ENCODE measurements at regions not wholly inside any gene's neighbourhood (a gene's known extent, or its start where the extent isn't known, plus 50 kb on each side); places are given as distances from the start of the nearest gene placed in this dataset.
A peak's percentile ranks its signal among the peaks of the same experiment; 100 is the strongest.
"Not testable (repeated sequence)": the region's sequence is repeated elsewhere in the genome, so short reads cannot be mapped to it uniquely, and the experiment has no call there.

- not testable (repeated sequence) for DNase-seq (ENCODE audit: low read depth)
Measured at GRCh38 chr1:82354546-82354945, 553.8 kb downstream of the ADGRL2 start.

- no peak for DNase-seq (ENCODE audit: low read depth)
Measured at GRCh38 chr1:82348487-82348886, 547.8 kb downstream of the ADGRL2 start.

- no peak for DNase-seq (ENCODE audit: low read depth)
Measured at GRCh38 chr1:82346141-82346540, 545.4 kb downstream of the ADGRL2 start.

GRCh38 chr1:82343381-82343780 is 542.6 kb downstream of the ADGRL2 start:
- no peak for DNase-seq (ENCODE audit: low read depth)

GRCh38 chr1:82337635-82338034 is 536.9 kb downstream of the ADGRL2 start:
- no peak for DNase-seq (ENCODE audit: low read depth)

DNA sequence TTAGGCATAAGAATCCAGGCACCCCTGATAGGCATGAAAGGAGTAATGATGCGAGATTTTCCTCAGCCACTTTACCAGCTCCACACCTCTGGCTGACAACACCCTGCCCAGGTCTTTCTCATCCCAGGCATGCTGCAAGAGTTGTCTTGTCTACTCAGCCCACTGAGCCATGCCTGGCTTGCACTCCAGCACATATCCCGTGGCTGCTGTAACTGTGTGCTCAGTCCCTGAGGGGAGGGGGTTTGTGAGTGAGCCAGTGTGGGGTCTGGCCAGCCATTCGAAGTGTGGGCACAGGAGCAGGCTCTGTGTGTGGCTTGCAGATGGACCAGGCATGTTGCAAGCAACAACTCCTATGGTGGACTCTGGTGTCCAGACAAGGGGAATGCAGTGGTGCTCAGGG is 529.6 kb downstream of the ADGRL2 start:
- DNase-seq (ENCODE audit: low read depth): no peak

GRCh38 chr1:82329226-82329625 is 528.5 kb downstream of the ADGRL2 start:
- DNase-seq (ENCODE audit: low read depth): no peak

DNA sequence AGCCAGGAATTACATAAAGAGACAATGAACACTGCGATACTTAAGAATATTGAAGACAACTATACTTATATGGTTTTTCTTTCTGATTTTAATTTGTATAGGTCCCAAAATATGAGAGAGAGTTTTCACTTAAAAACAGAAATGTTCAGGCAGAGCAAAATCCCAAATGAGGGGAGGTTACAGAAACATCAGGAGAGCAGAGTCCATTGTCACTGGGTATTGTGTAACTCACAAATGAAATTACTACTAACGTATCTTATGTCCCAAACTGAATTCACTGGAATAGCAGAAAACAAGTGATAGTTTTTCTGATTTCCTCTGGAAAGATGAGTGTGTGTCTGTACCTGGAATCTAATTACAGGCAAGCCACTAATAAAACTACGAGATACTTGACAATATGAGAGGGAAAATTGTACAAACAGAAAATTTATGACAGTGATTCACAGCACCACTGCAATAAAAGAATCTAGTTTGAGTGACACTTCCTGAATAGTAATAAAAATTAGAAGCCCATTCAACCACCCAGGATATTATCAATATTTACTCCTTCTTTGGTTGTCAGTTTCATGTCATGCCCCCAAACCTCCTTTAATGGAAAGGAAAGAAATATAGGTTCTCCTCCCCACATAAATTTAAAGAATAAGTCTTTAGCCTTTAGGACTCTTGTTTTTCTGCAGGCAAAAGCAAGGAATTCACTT is 522.6 kb downstream of the ADGRL2 start:
- DNase-seq (ENCODE audit: low read depth): no peak

DNA sequence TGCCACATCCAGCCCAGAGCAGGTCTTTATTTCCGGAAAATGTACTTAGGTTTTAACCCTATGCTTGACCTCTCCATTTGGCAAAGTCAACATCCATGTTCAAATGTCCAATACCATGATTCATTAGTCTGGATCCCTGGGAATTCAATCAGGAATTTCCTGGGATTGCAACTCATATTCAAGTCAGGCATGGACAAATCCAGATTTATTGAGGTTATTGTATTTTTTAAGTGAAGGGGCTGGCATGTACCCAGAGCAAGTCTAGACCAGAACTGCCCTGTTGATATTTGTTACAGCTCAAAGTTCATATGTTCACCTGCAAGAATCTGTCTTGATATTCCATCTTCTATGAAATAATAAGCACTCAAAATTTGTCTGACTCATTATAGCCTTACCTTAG is 521.1 kb downstream of the ADGRL2 start:
- DNase-seq (ENCODE audit: low read depth): no peak

DNA sequence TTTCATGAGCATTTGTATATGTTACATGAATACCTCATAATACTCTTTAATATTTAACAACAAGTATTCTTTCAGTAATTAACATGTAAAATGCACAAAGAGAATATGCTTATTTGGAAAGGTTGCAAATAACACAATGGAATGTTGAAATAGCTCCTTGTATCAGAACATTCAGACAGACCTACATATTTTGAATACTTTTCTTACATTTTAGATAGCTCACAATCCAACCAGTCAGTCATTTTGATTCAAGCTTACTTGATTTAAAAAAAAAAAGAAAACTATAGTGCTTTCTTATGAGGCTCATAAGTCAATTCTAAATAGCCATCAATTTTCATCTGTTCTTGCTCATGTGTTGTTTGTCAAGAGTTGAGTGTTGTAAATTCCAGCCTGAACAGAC is 518.8 kb downstream of the ADGRL2 start:
- no peak for DNase-seq (ENCODE audit: low read depth)

DNA sequence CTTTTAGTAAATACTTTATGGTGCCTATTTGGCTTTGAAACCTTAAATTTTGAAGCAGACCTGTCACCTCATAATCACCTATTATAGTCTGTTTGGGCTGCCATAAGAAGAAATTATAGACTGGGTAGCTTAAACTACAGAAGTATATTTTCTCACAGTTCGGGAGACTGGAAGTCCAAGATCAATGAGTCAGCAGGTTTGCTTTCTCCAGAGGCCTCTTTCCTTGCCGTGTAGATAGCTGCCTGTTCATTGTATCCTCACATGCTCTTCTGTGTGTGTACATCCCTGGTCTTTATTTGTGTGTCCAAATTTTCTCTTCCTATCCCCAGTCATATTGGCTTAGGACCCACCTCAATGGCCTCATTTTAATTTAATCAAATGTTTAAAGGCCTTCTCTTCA is 518.2 kb downstream of the ADGRL2 start:
- no peak for DNase-seq (ENCODE audit: low read depth)

DNA sequence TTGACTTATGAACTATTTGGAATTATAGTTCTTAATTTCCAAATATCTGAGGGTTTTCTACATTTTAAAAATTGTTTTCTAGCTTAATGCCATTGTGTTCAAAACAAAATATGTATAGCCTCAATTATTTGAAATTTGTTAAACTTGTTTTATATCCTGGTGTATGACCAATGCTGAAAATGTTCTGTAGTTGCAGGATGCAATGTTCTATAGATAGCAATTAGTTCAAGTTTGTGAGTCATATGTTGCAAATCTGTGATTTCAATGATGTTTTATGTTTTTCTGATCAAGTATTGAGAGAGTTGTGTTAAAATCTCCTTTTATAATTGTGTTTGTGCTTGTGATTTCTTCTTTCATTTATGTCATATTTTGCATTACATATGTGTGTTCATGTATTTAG is 517.5 kb downstream of the ADGRL2 start:
- DNase-seq (ENCODE audit: low read depth): no peak

DNA sequence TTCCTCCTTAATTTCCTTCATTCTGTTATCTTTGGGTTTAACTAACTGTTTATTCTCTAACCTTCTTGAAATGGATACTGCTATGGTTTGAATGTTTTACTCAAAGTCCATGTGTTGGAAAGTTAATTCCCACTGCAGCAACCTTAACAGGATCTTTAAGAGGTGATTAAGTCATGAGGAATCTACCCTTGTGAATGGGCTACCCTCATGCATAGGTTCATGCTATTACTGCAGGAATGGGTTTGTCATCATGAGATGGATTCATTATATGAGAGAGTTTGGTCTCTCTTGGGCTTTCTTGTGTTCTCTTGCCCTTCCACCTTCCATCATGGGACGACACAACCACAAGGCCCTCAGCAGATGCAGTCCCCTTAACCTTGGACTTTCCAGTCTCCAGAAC is 516.9 kb downstream of the ADGRL2 start:
- peak; percentile 22 for DNase-seq (ENCODE audit: low read depth)

GRCh38 chr1:82299656-82300055 is 498.9 kb downstream of the ADGRL2 start:
- DNase-seq (ENCODE audit: low read depth): no peak

DNA sequence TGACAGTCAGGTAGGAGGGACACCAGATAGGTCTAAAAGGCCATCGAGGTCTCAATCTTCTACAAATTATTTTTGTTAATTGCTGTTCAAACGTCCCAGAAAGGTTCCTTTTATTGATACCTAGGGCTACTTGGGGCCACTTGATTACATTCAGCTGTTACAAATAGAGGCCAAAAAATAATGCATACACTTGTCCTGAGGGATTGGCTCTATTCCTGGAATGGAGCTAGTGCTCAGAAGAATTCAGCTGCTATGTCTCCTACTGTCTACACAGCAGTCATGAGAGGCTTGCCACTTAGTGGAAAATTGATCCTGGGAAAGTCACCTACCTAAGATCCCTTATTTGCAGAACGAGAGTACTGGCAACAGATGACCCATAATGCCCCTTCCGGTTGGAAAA is 498.3 kb downstream of the ADGRL2 start:
- no peak for DNase-seq (ENCODE audit: low read depth)

DNA sequence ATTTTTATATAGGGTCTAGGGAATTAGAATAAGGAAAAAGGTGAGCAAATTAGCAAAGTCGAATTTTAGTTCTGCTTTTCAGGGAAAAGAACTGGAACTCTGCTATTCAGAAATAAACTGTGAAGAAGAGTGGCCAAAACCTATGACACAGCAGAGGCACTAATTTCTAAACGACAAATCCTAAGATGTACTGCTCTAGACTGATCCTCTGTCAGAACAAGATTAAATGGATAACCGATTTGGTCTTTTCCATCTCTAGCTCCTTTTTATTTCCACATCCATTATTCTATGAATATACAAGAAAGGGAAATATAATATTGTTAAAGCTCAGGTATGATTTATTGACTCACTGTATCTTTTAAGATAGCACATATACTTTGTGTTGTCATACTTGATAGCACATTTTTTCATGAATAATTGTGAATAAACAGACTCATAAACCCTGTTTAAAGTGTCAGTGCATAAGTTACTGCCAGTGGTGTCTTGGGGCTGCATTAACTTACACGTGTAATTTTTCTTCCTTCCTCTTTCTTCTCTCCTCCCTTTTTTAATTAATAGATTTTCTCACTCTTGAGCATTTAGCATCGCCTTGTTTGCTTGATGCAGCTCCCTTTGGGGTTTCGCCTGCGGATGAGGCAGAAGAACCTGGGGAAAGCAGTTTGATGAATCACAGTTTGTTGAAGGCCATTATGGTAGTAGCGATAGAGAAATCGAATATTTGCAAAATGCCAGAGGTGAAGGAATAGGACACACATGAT is 496.6 kb downstream of the ADGRL2 start:
- no peak for DNase-seq (ENCODE audit: low read depth)

GRCh38 chr1:82287556-82287955 is 486.8 kb downstream of the ADGRL2 start:
- DNase-seq (ENCODE audit: low read depth): no peak

GRCh38 chr1:82284213-82284612 is 483.5 kb downstream of the ADGRL2 start:
- DNase-seq (ENCODE audit: low read depth): no peak

DNA sequence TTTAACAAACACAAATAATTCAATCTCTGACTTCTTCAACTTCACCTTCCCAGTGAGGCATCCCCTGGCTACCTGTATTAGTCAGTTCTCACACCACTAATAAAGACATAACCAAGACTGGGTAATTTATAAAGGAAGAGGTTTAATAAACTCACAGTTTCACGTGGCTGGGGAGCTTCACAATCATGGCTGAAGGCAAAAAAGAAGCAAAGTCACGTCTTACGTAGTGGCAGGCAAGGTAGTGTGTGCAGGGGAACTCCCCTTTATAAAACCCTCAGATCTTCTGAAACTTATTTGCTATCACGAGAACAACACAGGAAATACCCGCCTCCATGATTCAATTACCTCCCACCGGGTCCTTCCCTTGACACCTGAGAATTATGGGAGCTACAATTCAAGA is 478.5 kb downstream of the ADGRL2 start:
- DNase-seq (ENCODE audit: low read depth): no peak

GRCh38 chr1:82273816-82274215 is 473.1 kb downstream of the ADGRL2 start:
- peak; percentile 5 for DNase-seq (ENCODE audit: low read depth)

- peak; percentile 17 for DNase-seq (ENCODE audit: low read depth)
Measured at GRCh38 chr1:82269431-82269830, 468.7 kb downstream of the ADGRL2 start.

- no peak for DNase-seq (ENCODE audit: low read depth)
Measured at GRCh38 chr1:82268826-82269225, 468.1 kb downstream of the ADGRL2 start.

DNA sequence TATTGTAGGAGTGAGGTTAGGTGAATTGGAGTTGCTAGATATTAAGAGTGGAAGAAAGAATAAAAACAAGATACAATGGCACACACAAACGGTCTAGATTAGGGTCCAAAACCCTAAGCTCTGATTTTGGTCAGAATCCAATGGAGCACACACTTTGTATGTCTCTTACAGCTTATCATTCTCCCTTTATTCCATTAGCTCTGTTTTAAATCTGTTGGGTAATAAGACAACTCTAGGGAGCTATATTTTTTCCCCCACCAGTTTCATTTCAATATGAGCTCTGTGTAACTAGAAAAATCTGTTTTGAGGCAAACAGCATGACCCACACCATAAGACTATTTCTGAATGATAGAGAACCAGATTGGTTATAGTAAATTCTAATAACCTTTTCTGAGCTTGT is 465.6 kb downstream of the ADGRL2 start:
- DNase-seq (ENCODE audit: low read depth): no peak

- DNase-seq (ENCODE audit: low read depth): no peak
Measured at GRCh38 chr1:82265436-82265835, 464.7 kb downstream of the ADGRL2 start.
